ENCODE measurements at regions not wholly inside any gene's neighbourhood (a gene's known extent, or its start where the extent isn't known, plus 50 kb on each side); places are given as distances from the start of the nearest gene placed in this dataset.

DNA sequence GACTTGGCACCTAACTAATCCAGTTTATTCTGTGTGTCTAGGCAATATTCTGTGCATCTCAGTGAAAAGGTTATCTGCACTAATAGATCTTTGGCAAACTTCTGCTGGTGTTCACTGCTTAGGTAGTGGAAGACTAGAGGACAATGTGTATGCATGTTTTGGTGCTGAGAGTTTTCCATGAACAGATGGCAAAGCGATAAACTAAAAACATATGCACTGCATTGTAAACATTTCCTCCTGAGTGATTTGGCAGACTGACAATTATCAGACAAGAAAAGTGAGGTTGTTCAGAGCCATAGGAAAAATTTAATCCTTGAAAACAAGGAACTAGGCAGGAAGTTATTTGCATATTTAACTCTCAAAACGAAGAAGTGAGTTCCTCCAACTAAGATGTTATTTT, 400.4 kb downstream of the ATP23 start:
- H3K4me3 ChIP-seq (ENCODE audit: low read depth, low read length): no peak overlapping the region
- peak; percentile 83 for DNase-seq (ENCODE audit: low read depth)
- TF ChIP-seq, protein P1, sequence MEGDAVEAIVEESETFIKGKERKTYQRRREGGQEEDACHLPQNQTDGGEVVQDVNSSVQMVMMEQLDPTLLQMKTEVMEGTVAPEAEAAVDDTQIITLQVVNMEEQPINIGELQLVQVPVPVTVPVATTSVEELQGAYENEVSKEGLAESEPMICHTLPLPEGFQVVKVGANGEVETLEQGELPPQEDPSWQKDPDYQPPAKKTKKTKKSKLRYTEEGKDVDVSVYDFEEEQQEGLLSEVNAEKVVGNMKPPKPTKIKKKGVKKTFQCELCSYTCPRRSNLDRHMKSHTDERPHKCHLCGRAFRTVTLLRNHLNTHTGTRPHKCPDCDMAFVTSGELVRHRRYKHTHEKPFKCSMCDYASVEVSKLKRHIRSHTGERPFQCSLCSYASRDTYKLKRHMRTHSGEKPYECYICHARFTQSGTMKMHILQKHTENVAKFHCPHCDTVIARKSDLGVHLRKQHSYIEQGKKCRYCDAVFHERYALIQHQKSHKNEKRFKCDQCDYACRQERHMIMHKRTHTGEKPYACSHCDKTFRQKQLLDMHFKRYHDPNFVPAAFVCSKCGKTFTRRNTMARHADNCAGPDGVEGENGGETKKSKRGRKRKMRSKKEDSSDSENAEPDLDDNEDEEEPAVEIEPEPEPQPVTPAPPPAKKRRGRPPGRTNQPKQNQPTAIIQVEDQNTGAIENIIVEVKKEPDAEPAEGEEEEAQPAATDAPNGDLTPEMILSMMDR (conservative IDR thresholded peaks at IDR 0.05; ENCODE audit: low read depth, low read length): no peak

DNA sequence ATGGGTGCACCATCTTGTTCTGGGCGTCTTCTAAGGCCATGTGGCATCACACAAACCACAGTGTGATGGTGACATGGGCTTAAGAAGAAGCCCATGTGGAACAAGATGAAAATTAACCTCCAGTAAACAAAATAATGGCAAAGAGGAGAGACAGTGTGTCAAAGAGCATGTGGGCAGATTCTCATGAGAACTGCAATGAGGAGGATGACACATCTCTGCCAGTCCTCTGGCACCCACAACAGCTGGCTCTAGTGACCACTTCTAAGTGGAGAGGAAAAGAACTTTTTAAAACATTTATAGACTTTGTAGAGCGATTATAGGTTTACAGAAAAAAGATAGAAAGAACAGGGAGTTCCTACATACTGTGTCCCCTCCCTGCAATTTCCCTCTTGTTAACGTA, 401.4 kb downstream of the ATP23 start:
- TF ChIP-seq, protein P1 (conservative IDR thresholded peaks at IDR 0.05; ENCODE audit: low read depth, low read length): no peak
- no peak overlapping the region for H3K4me3 ChIP-seq (ENCODE audit: low read depth, low read length)
- DNase-seq (ENCODE audit: low read depth): no peak

DNA sequence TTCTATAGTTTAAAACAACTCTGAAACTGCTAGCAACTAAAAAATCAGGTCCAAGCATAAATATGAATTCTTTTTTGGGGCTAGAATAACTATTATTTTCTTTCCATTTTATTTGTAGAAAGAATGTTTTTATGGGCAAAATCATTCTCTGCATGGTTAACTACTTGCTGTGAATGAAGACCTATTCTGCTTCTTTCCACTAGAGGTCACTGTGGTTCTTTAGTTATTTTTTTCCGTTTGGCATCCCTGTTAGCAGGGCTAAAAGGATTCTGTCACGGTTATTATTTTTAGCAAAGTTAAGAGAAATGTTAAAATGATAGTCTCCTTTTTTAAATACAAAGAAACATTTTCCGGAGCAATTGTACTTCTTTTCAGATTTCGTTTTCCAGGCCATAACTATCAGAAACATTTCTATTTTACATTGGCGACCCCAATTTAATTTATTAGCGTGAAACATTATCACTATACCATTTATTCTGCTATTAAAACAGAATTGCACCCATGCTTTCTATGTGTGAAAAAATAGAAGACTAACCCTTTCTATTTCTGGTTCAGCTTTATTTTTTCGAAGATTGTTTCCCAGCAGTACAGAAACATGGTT, 404.8 kb downstream of the ATP23 start:
- peak; percentile 64 for DNase-seq (ENCODE audit: low read depth)
- TF ChIP-seq, protein P1 (conservative IDR thresholded peaks at IDR 0.05; ENCODE audit: low read depth, low read length): peak; percentile 66
- no peak overlapping the region for H3K4me3 ChIP-seq (ENCODE audit: low read depth, low read length)

DNA sequence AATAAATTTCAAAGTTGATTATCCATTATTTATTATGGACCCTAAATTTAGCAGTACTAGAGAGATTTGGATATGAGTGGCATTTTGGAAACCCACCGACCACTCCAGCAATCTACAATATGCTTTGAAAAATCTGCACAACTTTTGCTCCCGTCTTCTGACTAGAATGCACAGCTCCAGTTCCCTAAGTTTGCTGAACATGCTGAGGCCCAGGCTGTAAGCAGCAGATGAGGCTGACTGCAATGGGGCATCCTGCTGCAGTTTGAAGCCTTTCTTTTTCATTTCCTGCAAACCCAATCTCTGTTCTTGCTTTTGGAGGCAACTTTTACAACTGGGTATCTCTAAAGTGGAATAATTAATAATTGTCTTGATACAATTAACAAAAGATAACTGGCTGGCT, 405.8 kb downstream of the ATP23 start:
- TF ChIP-seq, protein P1 (conservative IDR thresholded peaks at IDR 0.05; ENCODE audit: low read depth, low read length): no peak
- DNase-seq (ENCODE audit: low read depth): no peak
- no peak overlapping the region for H3K4me3 ChIP-seq (ENCODE audit: low read depth, low read length)

DNA sequence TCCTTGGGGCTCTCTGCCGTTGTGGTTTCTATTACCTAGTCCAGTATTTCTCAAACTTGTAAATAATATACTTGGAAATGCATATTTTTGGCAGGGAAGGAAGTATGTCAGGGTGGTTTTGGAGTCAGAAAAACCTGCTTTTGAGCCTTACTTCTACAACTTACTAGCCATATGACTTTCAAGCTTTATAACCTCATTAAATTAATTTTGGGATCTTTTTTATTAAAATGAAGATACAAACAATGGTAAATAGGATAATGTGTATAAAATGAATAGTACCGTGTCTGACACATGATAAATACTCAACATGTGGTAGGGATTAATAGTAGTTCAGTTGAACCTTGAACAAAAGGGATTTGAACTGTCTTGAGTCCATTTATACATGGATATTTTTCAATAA, 406.3 kb downstream of the ATP23 start:
- no peak for DNase-seq (ENCODE audit: low read depth)
- H3K4me3 ChIP-seq (ENCODE audit: low read depth, low read length): no peak overlapping the region
- TF ChIP-seq, protein P1 (conservative IDR thresholded peaks at IDR 0.05; ENCODE audit: low read depth, low read length): no peak

DNA sequence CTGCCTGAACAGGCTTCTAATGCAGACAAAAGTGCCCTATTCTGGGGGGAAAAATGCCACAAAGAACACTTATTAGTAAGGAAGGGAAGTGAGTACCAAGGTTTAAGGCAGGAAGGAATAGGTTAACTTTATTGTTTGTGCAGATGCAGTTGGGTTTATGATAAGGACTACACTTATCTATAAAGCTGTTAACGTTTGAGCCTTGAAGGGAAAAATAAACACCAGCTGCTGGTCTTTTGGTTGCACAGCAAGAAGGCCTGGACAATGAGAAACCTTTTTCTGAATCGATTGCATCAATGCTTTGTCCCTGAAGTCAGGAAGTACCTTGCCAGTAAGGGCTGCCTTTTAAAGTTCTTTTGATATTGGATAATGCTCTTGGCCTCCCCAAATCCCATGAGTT, 407.8 kb downstream of the ATP23 start:
- no peak overlapping the region for H3K4me3 ChIP-seq (ENCODE audit: low read depth, low read length)
- DNase-seq (ENCODE audit: low read depth): peak; percentile 15

DNA sequence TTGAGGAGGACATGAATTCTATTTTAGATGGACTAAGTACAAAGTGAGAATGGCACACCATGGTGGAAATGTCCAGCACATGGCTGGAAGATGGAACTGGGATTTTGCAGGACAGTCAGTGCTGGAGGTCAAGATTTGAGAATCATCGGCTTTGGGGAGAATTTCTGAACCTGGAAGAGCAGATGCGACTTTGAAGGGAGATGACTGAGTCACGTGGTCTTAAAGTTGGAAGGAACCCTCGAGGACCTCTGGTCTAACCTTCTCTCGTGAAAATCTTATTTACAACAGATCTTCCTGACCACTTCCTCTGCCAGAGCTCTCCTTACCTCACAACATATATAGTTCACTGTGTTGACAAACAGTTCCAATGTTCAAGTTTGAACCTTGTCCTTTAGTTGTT, 415.4 kb downstream of the ATP23 start:
- no peak overlapping the region for H3K4me3 ChIP-seq (ENCODE audit: low read depth, low read length)
- no peak for DNase-seq (ENCODE audit: low read depth)
- TF ChIP-seq, protein P1 (conservative IDR thresholded peaks at IDR 0.05; ENCODE audit: low read depth, low read length): no peak

More for the DNA sequence above, 407.8 kb downstream of the ATP23 start:
- TF ChIP-seq, protein P1 (conservative IDR thresholded peaks at IDR 0.05; ENCODE audit: low read depth, low read length): no peak
